ENCODE measurements at regions not wholly inside any gene's neighbourhood (a gene's known extent, or its start where the extent isn't known, plus 50 kb on each side); places are given as distances from the start of the nearest gene placed in this dataset.

DNA sequence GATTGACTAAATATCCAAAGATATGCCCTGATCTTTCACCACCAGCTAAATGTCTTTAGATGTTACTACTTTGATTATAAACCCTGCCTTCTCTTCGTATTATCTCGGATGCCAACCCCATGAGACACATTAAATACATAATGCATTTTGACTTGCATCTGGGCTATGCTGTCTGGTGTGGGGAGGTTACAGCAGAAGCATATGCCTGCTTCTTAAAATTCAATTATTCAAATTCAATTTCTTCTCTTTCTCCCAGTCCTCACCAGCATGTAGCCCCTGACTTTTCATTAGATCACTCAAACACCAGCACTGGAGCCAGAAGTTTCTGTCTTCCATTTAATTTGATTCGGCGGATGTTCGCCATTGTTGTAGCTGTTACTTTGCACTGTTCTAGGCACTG is 360.7 kb upstream of the CAMK1G start:
- TF ChIP-seq, protein P1, sequence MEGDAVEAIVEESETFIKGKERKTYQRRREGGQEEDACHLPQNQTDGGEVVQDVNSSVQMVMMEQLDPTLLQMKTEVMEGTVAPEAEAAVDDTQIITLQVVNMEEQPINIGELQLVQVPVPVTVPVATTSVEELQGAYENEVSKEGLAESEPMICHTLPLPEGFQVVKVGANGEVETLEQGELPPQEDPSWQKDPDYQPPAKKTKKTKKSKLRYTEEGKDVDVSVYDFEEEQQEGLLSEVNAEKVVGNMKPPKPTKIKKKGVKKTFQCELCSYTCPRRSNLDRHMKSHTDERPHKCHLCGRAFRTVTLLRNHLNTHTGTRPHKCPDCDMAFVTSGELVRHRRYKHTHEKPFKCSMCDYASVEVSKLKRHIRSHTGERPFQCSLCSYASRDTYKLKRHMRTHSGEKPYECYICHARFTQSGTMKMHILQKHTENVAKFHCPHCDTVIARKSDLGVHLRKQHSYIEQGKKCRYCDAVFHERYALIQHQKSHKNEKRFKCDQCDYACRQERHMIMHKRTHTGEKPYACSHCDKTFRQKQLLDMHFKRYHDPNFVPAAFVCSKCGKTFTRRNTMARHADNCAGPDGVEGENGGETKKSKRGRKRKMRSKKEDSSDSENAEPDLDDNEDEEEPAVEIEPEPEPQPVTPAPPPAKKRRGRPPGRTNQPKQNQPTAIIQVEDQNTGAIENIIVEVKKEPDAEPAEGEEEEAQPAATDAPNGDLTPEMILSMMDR (IDR thresholded peaks at IDR 0.05; ENCODE audit: insufficient read depth, low read length, poor library complexity, severe bottlenecking), result no peak
- Histone ChIP-seq H3K4me3 (ENCODE audit: low read depth, low read length) (no peak overlapping the region), H3K27me3 (ENCODE audit: control insufficient read depth, insufficient read depth, low read length) (no peaks in the 10 kb centered on the region), H3K36me3 (ENCODE audit: control insufficient read depth, insufficient read depth, low read length) (no peaks in the 10 kb centered on the region)
- no peak for DNase-seq (ENCODE audit: low read depth)

DNA sequence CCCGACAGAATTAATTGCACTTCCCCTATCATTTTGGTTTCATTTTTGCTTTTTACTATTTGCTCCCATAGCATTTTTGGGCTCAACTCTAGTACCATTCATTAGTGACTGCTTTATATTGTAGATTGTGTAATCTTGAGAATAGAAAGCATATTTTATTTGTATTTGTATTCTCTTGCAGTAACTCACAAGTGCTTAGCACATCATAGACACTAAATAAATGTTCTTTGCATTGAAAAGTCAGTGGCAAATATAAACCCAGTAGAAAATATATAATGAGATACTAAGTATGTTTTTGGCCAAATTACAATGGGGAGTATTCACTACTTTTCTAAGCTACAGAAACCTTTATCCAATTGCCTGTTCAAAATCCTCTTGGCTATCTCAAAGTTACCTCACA is 359.7 kb upstream of the CAMK1G start:
- Histone ChIP-seq H3K27me3 (ENCODE audit: control insufficient read depth, insufficient read depth, low read length) (no peaks in the 10 kb centered on the region), H3K4me3 (ENCODE audit: low read depth, low read length) (no peak overlapping the region), H3K36me3 (ENCODE audit: control insufficient read depth, insufficient read depth, low read length) (no peaks in the 10 kb centered on the region)
- TF ChIP-seq, protein P1 (IDR thresholded peaks at IDR 0.05; ENCODE audit: insufficient read depth, low read length, poor library complexity, severe bottlenecking), result no peak
- no peak for DNase-seq (ENCODE audit: low read depth)

DNA sequence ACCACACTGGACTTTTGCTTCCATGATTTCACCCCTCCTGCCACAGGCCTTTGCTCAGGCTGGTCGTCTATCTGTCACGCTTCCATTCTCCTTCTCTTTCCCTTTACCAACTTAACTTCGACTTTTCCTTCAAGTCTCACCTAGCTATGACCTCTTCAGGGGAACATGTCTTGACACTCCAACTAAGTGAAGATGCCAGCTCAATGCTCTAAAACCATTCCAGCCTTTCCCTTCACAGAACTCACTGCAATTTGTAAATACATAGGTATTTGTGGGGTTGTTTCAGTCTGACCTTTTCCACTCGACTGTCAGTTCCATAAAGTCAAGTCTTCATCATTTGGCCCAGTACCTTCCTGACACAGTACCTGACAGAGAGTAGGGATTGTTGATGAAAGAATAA is 358.6 kb upstream of the CAMK1G start:
- Histone ChIP-seq H3K4me3 (ENCODE audit: low read depth, low read length) (no peak overlapping the region), H3K27me3 (ENCODE audit: control insufficient read depth, insufficient read depth, low read length) (no peaks in the 10 kb centered on the region), H3K36me3 (ENCODE audit: control insufficient read depth, insufficient read depth, low read length) (no peaks in the 10 kb centered on the region)
- DNase-seq (ENCODE audit: low read depth), result no peak
- TF ChIP-seq, protein P1 (IDR thresholded peaks at IDR 0.05; ENCODE audit: insufficient read depth, low read length, poor library complexity, severe bottlenecking), result no peak

DNA sequence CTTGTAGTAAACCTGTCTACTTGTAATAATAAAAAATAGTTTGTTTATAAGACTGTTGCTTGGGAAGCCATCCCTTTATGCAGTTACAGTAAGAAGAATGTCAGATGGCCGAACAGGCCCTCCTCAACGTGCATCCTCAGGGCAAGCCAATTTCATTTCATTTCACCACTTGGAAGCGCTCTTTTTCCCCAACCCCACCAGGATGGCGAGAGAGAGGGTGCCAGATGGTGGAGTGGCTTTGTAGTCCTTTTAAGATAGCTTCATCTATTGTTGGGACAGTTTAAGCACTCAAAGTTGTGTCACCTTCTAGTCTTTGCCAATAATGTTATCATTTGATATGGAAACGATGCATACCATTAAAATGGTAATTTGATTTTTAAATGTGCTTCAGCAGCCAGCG is 356.3 kb upstream of the CAMK1G start:
- H3K4me3 ChIP-seq (ENCODE audit: low read depth, low read length), result no peak overlapping the region
- H3K27me3 ChIP-seq (ENCODE audit: control insufficient read depth, insufficient read depth, low read length), result peaks cover 4% of the 10 kb centered on the region
- TF ChIP-seq, protein P1 (IDR thresholded peaks at IDR 0.05; ENCODE audit: insufficient read depth, low read length, poor library complexity, severe bottlenecking), result no peak
- no peak for DNase-seq (ENCODE audit: low read depth)
- H3K36me3 ChIP-seq (ENCODE audit: control insufficient read depth, insufficient read depth, low read length), result no peaks in the 10 kb centered on the region

DNA sequence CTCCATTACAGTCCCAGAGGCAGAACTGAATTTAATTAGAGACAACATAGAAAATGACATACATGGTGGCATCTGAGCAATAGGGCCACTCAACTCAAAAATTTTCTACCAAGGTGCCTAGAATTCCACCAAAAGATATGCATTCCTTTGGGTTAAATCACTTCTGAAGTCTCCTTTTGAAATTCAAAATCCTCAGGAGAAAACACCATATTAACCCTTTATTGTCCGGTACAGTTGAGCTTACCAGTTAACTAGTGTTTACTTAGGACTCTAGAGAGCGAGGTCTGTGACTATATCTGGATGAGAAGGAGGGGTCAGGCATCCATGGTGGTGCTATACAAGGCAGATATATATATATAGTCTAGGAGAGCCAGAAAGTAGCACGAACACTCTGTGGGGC is 355.6 kb upstream of the CAMK1G start:
- no peak for DNase-seq (ENCODE audit: low read depth)
- Histone ChIP-seq H3K36me3 (ENCODE audit: control insufficient read depth, insufficient read depth, low read length) (no peaks in the 10 kb centered on the region), H3K27me3 (ENCODE audit: control insufficient read depth, insufficient read depth, low read length) (peaks cover 5% of the 10 kb centered on the region), H3K4me3 (ENCODE audit: low read depth, low read length) (no peak overlapping the region)
- TF ChIP-seq, protein P1 (IDR thresholded peaks at IDR 0.05; ENCODE audit: insufficient read depth, low read length, poor library complexity, severe bottlenecking), result no peak

DNA sequence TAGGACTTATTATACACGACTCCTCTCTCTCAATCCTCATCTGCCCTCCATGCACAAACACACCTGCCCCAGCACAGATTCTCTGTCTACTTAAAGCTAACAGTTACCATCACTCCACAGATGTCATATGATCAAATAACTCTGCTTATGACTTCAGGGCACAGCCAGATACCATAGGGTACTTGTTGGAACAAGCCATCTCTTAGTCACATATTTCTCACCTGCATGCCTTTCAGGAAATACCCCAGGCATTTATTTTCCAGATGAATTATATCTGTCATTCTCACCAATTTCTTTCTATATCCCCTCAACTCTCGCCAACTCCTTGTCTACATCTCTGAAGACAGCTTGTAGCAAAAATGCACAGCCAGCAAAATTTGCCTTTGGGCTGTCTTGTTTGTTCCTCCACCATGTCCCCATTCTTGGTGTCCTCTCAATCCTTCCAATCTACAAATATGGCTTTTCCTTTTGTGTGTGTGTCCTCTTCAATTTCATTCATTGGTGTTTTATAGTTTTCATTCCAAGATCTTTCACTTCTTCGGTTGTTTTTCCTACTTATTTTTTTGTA is 353.9 kb upstream of the CAMK1G start:
- Histone ChIP-seq H3K4me3 (ENCODE audit: low read depth, low read length) (no peak overlapping the region), H3K27me3 (ENCODE audit: control insufficient read depth, insufficient read depth, low read length) (peaks cover 5% of the 10 kb centered on the region), H3K36me3 (ENCODE audit: control insufficient read depth, insufficient read depth, low read length) (no peaks in the 10 kb centered on the region)
- DNase-seq (ENCODE audit: low read depth), result no peak
- TF ChIP-seq, protein P1 (IDR thresholded peaks at IDR 0.05; ENCODE audit: insufficient read depth, low read length, poor library complexity, severe bottlenecking), result no peak
